Gastroesophageal sphincter (tissue), 4 donors: ENCODE measurements at regions not wholly inside any gene's neighbourhood (a gene's known extent, or its start where the extent isn't known, plus 50 kb on each side); places are given as distances from the start of the nearest gene placed in this dataset.

Experiments used
- ATAC-seq: fragments of 150-250 bp; one replicate; pipeline ENCODE4 v1.9.1; 2016; ENCODE audit warnings: mild to moderate bottlenecking, moderate library complexity
- H3K27ac ChIP-seq, 4 donors: fragments of 200-600 bp; sonication (generic) in 3 of 4; 1 replicate in 3 of 4; 2 replicates in 1 of 4; pipeline ENCODE4 v1.5.1; 2016 to 2019
- H3K27me3 ChIP-seq: fragments of 200-600 bp; sonication (generic); one replicate; pipeline ENCODE4 v1.5.1; 2019
- H3K36me3 ChIP-seq, 2 donors: fragments of 200-600 bp; sonication (generic); one replicate each; pipeline ENCODE4 v1.5.1; 2019; ENCODE audit warnings: control low read depth in 1 of 2
- H3K4me1 ChIP-seq, 3 donors: fragments of 200-600 bp; sonication (generic); 1 replicate in 2 of 3; 2 replicates in 1 of 3; pipeline ENCODE4 v1.5.1; 2016 to 2019; ENCODE audit warnings: control low read depth in 2 of 3
- H3K4me3 ChIP-seq, 2 donors: fragments of 200-600 bp; sonication (generic); one replicate each; pipeline ENCODE4 v1.5.1; 2019; ENCODE audit warnings: mild to moderate bottlenecking in 1 of 2, moderate library complexity in 1 of 2
- H3K9me3 ChIP-seq, 3 donors: fragments of 200-600 bp; sonication (generic); one replicate each; pipeline ENCODE4 v1.5.1; 2017 to 2019; ENCODE audit warnings: control low read depth in 2 of 3
- CTCF ChIP-seq, 4 experiments: fragments of 200-600 bp in 2 of 4; fragments of 450-650 bp in 2 of 4; sonication (generic) in 1 of 4; IDR thresholded peaks; one replicate each; pipeline ENCODE4 v1.5.1; 2017 to 2019; ENCODE audit warnings: antibody characterized with exemption in 4 of 4, mild to moderate bottlenecking in 2 of 4, moderate library complexity in 2 of 4
- EP300 ChIP-seq: sonication (generic); formaldehyde crosslinking; IDR thresholded peaks from one replicate; pipeline ENCODE4 v1.6.1; 2017; ENCODE audit warnings: antibody characterized with exemption, mild to moderate bottlenecking
- POLR2A ChIP-seq, 2 donors: fragments of 450-650 bp; IDR thresholded peaks; one replicate each; pipeline ENCODE4 v1.6.1; 2017; ENCODE audit warnings: antibody characterized with exemption in 2 of 2, mild to moderate bottlenecking in 2 of 2, moderate library complexity in 1 of 2
- POLR2AphosphoS5 ChIP-seq: sonication (generic); formaldehyde crosslinking; IDR thresholded peaks from one replicate; pipeline ENCODE4 v1.6.1; 2017; ENCODE audit warnings: antibody characterized with exemption
- WGBS, 2 donors: methylation state at CpG; one replicate each; pipeline ENCODE4 v1.1.5; 2018; ENCODE audit warnings: low coverage in 1 of 2; 5-methylcytosine and 5-hydroxymethylcytosine counted together

GRCh38 chr19:28492201-28492600 is 720.8 kb downstream of the UQCRFS1 start:
- no peak overlapping the region for H3K27ac ChIP-seq
- peaks cover 20% of the 10 kb centered on the region for H3K27me3 ChIP-seq
- no peak overlapping the region for H3K4me3 ChIP-seq
- H3K9me3 ChIP-seq: no peaks in the 10 kb centered on the region
- no peak for ATAC-seq
- H3K36me3 ChIP-seq: no peaks in the 10 kb centered on the region
- H3K4me1 ChIP-seq: no peaks in the 10 kb centered on the region
- no peak for TF ChIP-seq POLR2AphosphoS5
- no peak for TF ChIP-seq CTCF (IDR thresholded peaks at IDR 0.05)
- no peak for TF ChIP-seq POLR2A (IDR thresholded peaks at IDR 0.05)
- TF ChIP-seq EP300: no peak

- Histone ChIP-seq H3K27ac (no peak overlapping the region), H3K36me3 (no peaks in the 10 kb centered on the region), H3K4me3 (no peak overlapping the region), H3K27me3 (peaks cover 18% of the 10 kb centered on the region), H3K4me1 (no peaks in the 10 kb centered on the region), H3K9me3 (no peaks in the 10 kb centered on the region)
- TF ChIP-seq CTCF (IDR thresholded peaks at IDR 0.05): no peak
- TF ChIP-seq EP300: no peak
- TF ChIP-seq POLR2A (IDR thresholded peaks at IDR 0.05): no peak
- no peak for TF ChIP-seq POLR2AphosphoS5
- ATAC-seq: no peak
- 69 to 80% methylated on average over 3 to 7 of the region's 13 CpGs for WGBS, 2 donors
Measured at GRCh38 chr19:28489776-28490175, 723.2 kb downstream of the UQCRFS1 start.

GRCh38 chr19:28489126-28489660 is 723.8 kb downstream of the UQCRFS1 start:
- no peak overlapping the region for H3K27ac ChIP-seq
- H3K36me3 ChIP-seq: no peaks in the 10 kb centered on the region
- ATAC-seq: no peak
- H3K27me3 ChIP-seq: peaks cover 18% of the 10 kb centered on the region
- WGBS, 2 donors: 87% methylated on average over 3 to 6 of the region's 9 CpGs
- no peaks in the 10 kb centered on the region for H3K4me1 ChIP-seq
- TF ChIP-seq POLR2A (IDR thresholded peaks at IDR 0.05): no peak
- TF ChIP-seq EP300: no peak
- no peak for TF ChIP-seq POLR2AphosphoS5
- TF ChIP-seq CTCF (IDR thresholded peaks at IDR 0.05): no peak
- no peak overlapping the region for H3K4me3 ChIP-seq
- H3K9me3 ChIP-seq: no peaks in the 10 kb centered on the region

- no peak for ATAC-seq
- 84 to 86% methylated on average over 5 to 6 of the region's 6 CpGs for WGBS, 2 donors
Measured at GRCh38 chr19:28487999-28488398, 725.0 kb downstream of the UQCRFS1 start.

More at GRCh38 chr19:28487999-28488398, 725.0 kb downstream of the UQCRFS1 start:
- TF ChIP-seq CTCF (IDR thresholded peaks at IDR 0.05): no peak
- no peak for TF ChIP-seq POLR2AphosphoS5
- no peak for TF ChIP-seq POLR2A (IDR thresholded peaks at IDR 0.05)
- TF ChIP-seq EP300: no peak
- H3K36me3 ChIP-seq: no peaks in the 10 kb centered on the region
- H3K9me3 ChIP-seq: no peaks in the 10 kb centered on the region
- no peaks in the 10 kb centered on the region for H3K4me1 ChIP-seq
- no peak overlapping the region for H3K27ac ChIP-seq
- peaks cover 18% of the 10 kb centered on the region for H3K27me3 ChIP-seq
- H3K4me3 ChIP-seq: no peak overlapping the region
